ENCODE measurements at regions not wholly inside any gene's neighbourhood (a gene's known extent, or its start where the extent isn't known, plus 50 kb on each side); places are given as distances from the start of the nearest gene placed in this dataset.

DNA sequence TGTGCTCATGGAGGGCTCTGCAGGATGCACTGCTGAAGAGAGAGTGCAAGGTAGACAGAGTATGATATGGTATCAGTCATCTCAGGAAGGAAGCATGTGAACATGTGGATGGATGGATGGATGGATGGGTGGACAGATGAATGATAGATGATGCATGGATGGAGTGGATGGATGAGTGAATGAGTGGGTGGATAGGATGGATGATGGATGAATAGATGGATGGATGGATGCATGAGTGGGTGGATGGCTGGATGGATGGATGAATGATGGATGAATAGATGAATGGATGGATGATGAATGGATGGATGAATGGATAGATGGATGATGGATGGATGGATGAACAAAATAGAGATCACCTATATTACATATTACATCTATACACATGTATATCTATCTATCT, 341.3 kb downstream of the DRD1 start:
- TF ChIP-seq, protein P1, sequence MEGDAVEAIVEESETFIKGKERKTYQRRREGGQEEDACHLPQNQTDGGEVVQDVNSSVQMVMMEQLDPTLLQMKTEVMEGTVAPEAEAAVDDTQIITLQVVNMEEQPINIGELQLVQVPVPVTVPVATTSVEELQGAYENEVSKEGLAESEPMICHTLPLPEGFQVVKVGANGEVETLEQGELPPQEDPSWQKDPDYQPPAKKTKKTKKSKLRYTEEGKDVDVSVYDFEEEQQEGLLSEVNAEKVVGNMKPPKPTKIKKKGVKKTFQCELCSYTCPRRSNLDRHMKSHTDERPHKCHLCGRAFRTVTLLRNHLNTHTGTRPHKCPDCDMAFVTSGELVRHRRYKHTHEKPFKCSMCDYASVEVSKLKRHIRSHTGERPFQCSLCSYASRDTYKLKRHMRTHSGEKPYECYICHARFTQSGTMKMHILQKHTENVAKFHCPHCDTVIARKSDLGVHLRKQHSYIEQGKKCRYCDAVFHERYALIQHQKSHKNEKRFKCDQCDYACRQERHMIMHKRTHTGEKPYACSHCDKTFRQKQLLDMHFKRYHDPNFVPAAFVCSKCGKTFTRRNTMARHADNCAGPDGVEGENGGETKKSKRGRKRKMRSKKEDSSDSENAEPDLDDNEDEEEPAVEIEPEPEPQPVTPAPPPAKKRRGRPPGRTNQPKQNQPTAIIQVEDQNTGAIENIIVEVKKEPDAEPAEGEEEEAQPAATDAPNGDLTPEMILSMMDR (IDR thresholded peaks at IDR 0.05): no peak
- TF ChIP-seq POLR2A (IDR thresholded peaks at IDR 0.05) (no peak), POLR2AphosphoS5 (IDR thresholded peaks at IDR 0.05) (no peak)

Data from breast epithelium (tissue), 3 donors.